Activated CD4-positive, alpha-beta T cell treated with anti-CD3 and anti-CD28 coated beads for 36 hours (primary cell): ENCODE measurements at regions not wholly inside any gene's neighbourhood (a gene's known extent, or its start where the extent isn't known, plus 50 kb on each side); places are given as distances from the start of the nearest gene placed in this dataset.

Experiments used
- ATAC-seq: fragments of 200-7000 bp; cut with Tn5 transposase; one replicate; pipeline ENCODE4 v1.10.0; 2021; ENCODE audit warnings: mild to moderate bottlenecking, moderate library complexity
- CTCF ChIA-PET: fragments of 350-600 bp; sonication (Branson Sonifier 250); formaldehyde crosslinking; loops from one replicate; lab custom pipeline; 2021; ENCODE audit warnings: antibody characterized with exemption; lab: Charles Lee
- POLR2A ChIA-PET: fragments of 350-600 bp; sonication (Branson Sonifier 250); formaldehyde crosslinking; loops from one replicate; lab custom pipeline; 2021; ENCODE audit warnings: antibody characterized with exemption, inconsistent platforms; lab: Charles Lee
- DNase-seq: peaks from one replicate; pipeline ENCODE4 v3.0.0-alpha.2; 2020
- H3K27ac Mint-ChIP-seq: one replicate; pipeline ENCODE4 v1.8.0; 2021; ENCODE audit warnings: mixed read lengths
- H3K27me3 Mint-ChIP-seq: one replicate; pipeline ENCODE4 v1.8.0; 2021; ENCODE audit warnings: mixed read lengths
- H3K36me3 Mint-ChIP-seq: one replicate; pipeline ENCODE4 v1.8.0; 2021; ENCODE audit warnings: low read depth, mixed read lengths
- H3K4me1 Mint-ChIP-seq: one replicate; pipeline ENCODE4 v1.8.0; 2021; ENCODE audit warnings: mixed read lengths
- H3K4me3 Mint-ChIP-seq: one replicate; pipeline ENCODE4 v1.8.0; 2021; ENCODE audit warnings: mild to moderate bottlenecking, moderate library complexity, mixed read lengths
- H3K9me3 Mint-ChIP-seq: one replicate; pipeline ENCODE4 v1.8.0; 2021; ENCODE audit warnings: low read depth, mixed read lengths
- intact Hi-C, 2 experiments: fragments of 100-400 bp; cut with DNase I in 1 of 2; cut with micrococcal nuclease in 1 of 2; formaldehyde crosslinking; loops; one replicate each; pipeline versions ENCODE4 v1.14.2 to v1.15.1; 2022 to 2024; cut with DNase I, micrococcal nuclease

DNA sequence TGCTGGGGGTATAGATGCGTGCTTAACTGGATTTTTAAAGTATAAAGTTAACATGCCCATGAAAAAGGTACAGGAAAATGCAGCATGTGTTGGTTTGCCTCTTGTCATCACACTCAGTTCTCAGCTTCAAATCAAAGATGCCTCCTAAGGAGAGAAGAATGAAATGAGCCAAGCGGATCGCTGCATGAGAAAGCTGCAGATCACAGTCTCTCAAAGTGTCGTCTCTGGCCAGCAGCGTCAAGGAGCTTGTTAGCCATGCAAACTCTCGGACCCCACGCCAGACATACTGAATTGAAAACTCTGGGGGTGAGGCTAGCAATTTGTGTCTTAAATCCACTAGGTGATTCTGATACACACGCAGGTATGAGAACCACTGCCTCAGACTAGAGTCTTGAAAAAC is 297.2 kb downstream of the AJAP1 start:
- Mint-ChIP-seq H3K27ac (no peak overlapping the region), H3K9me3 (peaks cover 12% of the 10 kb centered on the region), H3K36me3 (no peaks in the 10 kb centered on the region), H3K4me1 (no peaks in the 10 kb centered on the region), H3K4me3 (no peak overlapping the region), H3K27me3 (peaks cover 4% of the 10 kb centered on the region)
- POLR2A ChIA-PET = no interaction called here
- intact Hi-C loops = no loop called here
- DNase-seq (no peak), ATAC-seq (no peak)
- CTCF ChIA-PET = no interaction called here

DNA sequence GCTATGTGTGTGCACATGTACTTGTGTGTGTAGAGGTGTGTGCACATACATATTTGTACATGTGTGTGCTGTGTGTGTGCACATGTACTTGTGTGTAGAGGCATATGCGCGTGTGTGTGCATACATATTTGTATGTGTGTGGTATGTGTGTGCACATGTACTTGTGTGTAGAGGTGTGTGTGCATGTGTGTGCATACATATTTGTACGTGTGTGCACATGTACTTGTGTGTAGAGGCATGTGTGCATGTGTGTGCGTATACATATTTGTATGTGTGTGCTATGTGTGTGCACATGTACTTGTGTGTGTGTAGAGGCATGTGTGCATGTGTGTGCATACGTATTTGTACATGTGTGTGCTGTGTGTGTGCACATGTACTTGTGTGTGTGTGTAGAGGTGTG is 291.9 kb downstream of the AJAP1 start:
- CTCF ChIA-PET = no interaction called here
- Mint-ChIP-seq H3K4me3 (no peak overlapping the region), H3K9me3 (no peaks in the 10 kb centered on the region), H3K27ac (no peak overlapping the region), H3K36me3 (no peaks in the 10 kb centered on the region), H3K4me1 (no peaks in the 10 kb centered on the region), H3K27me3 (peaks cover 10% of the 10 kb centered on the region)
- DNase-seq (no peak), ATAC-seq (no peak)
- intact Hi-C loops = no loop called here
- POLR2A ChIA-PET = no interaction called here

DNA sequence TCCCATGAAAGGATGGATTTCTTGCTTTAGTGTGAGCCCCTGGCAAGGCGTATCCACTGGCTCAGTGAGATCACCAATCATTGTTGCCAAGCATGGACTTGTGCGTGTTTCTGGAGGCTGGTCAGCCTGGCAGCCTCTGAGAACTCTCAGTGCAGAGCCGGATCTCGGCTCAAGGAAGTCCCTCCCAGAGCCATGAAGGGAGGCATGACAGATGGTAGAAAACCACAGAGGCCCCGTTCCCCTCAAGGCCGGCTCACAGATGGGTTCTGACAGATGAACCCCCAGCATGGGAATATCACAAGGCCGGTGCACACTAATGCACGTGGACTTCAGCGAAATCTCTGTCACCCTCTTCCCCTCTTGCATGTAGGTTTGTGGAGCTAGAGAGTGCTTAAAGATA is 290.5 kb downstream of the AJAP1 start:
- Mint-ChIP-seq H3K27ac (no peak overlapping the region), H3K4me1 (no peaks in the 10 kb centered on the region), H3K4me3 (no peak overlapping the region), H3K27me3 (peaks cover 8% of the 10 kb centered on the region), H3K36me3 (no peaks in the 10 kb centered on the region), H3K9me3 (no peaks in the 10 kb centered on the region)
- ChIA-PET CTCF (interaction anchor here (0.7 kb wide), 1 partner anchor 95 kb away, joined by 3 read pairs; no protein-coding TSS in a partner anchor), POLR2A (no interaction called here)
- no peak for ATAC-seq
- intact Hi-C loops = no loop called here
- DNase-seq = no peak

DNA sequence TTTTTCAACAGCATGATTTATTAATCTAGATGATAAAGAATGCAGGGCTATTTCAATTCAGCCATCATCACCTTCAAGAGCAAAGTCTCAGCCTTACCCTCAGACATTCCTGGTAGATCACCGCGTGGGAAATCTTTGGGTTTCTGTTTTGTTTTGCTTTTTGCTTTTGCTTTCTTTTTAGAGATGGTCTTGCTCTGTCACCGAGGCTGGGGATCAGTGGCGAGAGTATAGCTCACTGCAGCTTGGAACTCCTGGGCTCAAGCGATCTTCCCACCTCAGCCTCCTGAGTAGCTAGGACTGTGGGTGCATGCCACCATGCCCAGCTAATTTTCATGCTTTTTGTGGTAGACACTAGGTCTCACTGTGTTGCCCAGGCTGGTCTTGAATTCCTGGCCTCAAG is 289.7 kb downstream of the AJAP1 start:
- Mint-ChIP-seq H3K4me3 (no peak overlapping the region), H3K9me3 (peaks cover 7% of the 10 kb centered on the region), H3K4me1 (no peaks in the 10 kb centered on the region), H3K27me3 (peaks cover 8% of the 10 kb centered on the region), H3K36me3 (no peaks in the 10 kb centered on the region), H3K27ac (no peak overlapping the region)
- DNase-seq = no peak
- no peak for ATAC-seq
- ChIA-PET CTCF (interaction anchor here (0.7 kb wide), 1 partner anchor 94 kb away, joined by 3 read pairs; no protein-coding TSS in a partner anchor), POLR2A (no interaction called here)
- intact Hi-C loops = no loop called here

DNA sequence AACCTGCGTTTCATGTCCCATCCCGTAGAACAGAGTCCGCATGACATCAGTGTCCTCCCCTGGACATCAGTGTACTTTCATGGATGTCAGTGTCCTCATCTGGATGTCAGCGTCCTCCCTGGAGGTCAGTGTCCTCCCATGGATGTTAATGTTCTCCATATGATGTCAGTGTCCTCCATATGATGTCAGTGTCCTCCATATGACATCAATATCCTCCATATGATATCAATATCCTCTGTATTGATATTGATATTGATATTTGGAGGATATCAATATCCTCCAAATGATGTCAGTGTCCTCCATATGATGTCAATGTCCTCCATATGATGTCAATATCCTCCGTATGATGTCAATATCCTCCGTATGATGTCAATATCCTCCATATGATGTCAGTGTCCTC is 284.9 kb downstream of the AJAP1 start:
- Mint-ChIP-seq H3K27ac (no peak overlapping the region), H3K4me3 (no peak overlapping the region), H3K27me3 (peaks cover 6% of the 10 kb centered on the region), H3K9me3 (peaks cover 7% of the 10 kb centered on the region), H3K4me1 (no peaks in the 10 kb centered on the region), H3K36me3 (no peaks in the 10 kb centered on the region)
- DNase-seq = no peak
- POLR2A ChIA-PET = no interaction called here
- intact Hi-C loops = no loop called here
- no peak for ATAC-seq
- CTCF ChIA-PET = no interaction called here

DNA sequence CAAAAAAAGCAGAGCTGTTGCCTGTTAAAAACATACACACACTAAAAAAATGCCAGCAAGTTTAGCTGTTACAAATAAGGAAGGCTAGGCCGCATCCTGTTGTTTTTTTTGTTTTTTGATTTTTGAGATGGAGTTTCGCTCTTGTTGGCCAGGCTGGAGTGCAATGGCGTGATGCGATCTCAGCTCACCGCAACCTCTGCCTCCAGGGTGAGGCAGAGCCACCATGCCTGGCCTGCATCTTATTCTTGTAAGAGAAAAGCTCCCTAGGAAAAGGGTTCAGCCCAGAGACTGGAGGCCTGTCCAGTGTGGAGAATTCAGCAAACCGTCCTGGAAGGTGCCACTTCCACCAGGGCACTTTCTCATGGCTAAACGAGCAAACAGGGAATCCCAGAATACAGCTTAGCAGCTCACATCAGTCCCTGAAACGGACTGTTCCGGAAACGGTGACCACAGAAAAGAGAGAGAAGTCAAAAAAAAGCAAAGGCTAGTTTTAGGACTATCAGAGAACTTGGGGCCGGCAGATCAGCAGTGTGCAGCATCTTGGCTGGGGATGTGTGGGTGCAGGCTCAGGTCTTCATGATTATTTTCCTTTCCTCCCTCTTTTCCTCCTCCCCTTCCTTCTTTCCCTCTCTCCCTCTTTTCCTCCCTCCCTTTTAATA is 283.6 kb downstream of the AJAP1 start:
- Mint-ChIP-seq H3K4me3 (no peak overlapping the region), H3K4me1 (no peaks in the 10 kb centered on the region), H3K9me3 (peaks cover 7% of the 10 kb centered on the region), H3K27ac (no peak overlapping the region), H3K36me3 (no peaks in the 10 kb centered on the region), H3K27me3 (peaks cover 4% of the 10 kb centered on the region)
- POLR2A ChIA-PET = no interaction called here
- intact Hi-C loops = no loop called here
- ATAC-seq (no peak), DNase-seq (no peak)
- CTCF ChIA-PET = no interaction called here

DNA sequence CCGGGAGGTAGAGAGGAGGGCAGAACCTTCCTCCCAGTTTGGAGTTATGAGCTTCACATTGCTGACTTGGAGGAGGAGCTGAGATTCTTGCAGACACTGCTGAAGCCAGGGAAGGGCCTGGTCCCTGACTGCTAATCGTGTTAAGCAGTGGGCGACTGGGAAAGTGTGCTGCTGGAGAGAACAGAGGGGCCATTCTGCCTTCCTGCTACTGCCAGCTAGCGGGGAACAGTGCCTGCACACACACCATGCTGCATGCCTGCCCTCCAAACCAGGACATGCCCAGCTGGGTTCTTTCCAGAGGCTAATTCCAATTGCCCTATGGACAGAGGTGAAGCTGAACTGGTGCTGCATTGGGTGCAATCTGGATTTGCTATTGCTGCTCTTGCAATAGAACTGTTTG is 281.4 kb downstream of the AJAP1 start:
- DNase-seq = no peak
- no peaks in the 10 kb centered on the region for H3K27me3 Mint-ChIP-seq
- POLR2A ChIA-PET = no interaction called here
- H3K27ac Mint-ChIP-seq = no peak overlapping the region
- H3K36me3 Mint-ChIP-seq = no peaks in the 10 kb centered on the region
- H3K4me3 Mint-ChIP-seq = no peak overlapping the region
- CTCF ChIA-PET = no interaction called here
- intact Hi-C loops = no loop called here
- no peaks in the 10 kb centered on the region for H3K4me1 Mint-ChIP-seq
- peaks cover 7% of the 10 kb centered on the region for H3K9me3 Mint-ChIP-seq
- no peak for ATAC-seq

DNA sequence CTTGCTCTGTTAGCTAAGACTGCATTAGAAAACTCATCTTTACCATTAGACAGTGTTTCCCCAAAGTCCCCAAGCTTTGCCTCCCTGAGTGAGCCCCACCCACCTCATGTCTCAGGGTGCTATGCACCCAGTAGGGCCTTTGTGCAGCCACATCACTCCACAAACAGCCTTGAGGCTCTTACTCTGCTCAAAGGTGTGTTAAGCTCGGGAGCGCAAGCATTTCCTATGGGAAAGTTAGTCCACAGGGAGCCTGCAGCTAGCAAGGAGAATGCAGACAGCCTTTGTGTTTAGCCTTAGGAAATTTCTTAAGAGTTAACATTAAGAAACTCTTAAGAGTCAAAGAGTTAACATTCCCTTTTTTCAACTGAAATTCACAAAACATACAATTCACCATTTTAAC is 278.8 kb downstream of the AJAP1 start:
- no peak for ATAC-seq

DNA sequence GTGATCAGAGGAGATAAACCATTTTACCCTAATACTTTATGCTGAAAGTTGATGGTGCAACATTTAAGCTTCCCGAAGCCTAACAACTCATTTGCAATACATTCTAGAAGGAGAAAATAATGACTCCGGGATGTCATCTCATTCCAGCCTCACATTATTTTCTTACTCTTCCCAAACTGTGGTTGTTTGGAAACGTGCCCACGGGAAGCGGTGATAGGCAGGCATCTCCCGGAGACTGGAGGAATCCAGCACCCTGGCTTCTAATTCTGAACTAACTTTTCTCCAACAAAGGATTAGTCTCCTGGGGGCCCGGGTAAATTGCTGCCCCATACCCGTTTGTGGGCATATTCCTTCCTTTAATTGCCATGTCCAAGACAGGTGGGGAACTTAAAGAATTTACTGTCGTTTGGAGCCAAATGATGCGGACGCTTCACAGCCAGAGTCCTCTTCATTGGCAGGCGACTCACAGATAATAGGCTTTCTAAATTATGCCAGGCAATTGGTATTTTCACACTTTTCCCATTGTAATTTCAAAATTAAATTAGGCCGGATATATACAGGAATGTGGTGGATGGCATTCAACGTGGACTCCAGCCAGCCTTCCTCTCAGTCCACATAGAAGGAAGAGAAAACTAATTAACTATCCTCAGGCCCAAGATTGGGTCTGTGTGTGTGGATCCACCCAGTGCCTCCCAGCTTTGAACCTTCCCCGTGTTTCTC is 278.1 kb downstream of the AJAP1 start:
- Mint-ChIP-seq H3K4me1 (no peaks in the 10 kb centered on the region), H3K36me3 (no peaks in the 10 kb centered on the region), H3K4me3 (no peak overlapping the region), H3K27ac (no peak overlapping the region), H3K9me3 (no peaks in the 10 kb centered on the region), H3K27me3 (no peaks in the 10 kb centered on the region)
- ATAC-seq = no peak
- DNase-seq = no peak
- intact Hi-C loops = no loop called here
- ChIA-PET POLR2A (no interaction called here), CTCF (no interaction called here)

More for the DNA sequence above, 278.8 kb downstream of the AJAP1 start:
- H3K9me3 Mint-ChIP-seq = no peaks in the 10 kb centered on the region
- POLR2A ChIA-PET = no interaction called here
- no peaks in the 10 kb centered on the region for H3K27me3 Mint-ChIP-seq
- CTCF ChIA-PET = no interaction called here
- intact Hi-C loops = no loop called here
- no peaks in the 10 kb centered on the region for H3K4me1 Mint-ChIP-seq
- no peak overlapping the region for H3K4me3 Mint-ChIP-seq
- H3K36me3 Mint-ChIP-seq = no peaks in the 10 kb centered on the region
- H3K27ac Mint-ChIP-seq = no peak overlapping the region
- no peak for DNase-seq

DNA sequence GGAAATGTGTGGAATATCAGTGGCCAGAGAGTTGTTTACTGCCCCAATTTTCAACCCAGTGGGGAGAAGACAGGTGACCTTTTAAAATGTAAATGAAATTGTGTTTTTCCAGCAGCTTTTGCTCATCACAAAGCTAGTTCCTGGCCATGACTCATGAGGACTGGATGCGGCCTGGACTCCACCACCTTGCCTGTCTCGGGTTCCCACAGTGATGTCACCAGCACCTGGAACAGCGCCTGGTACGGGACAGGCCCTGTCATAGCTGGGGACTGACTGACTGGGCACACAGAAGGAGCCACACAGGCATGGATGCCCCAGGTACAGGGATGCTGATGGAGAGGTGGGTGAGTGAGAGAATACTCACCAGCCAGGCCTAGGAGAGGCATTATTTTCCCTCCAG is 277.1 kb downstream of the AJAP1 start:
- no peak overlapping the region for H3K27ac Mint-ChIP-seq
- no peaks in the 10 kb centered on the region for H3K27me3 Mint-ChIP-seq
- DNase-seq = no peak
- CTCF ChIA-PET = no interaction called here
- H3K36me3 Mint-ChIP-seq = no peaks in the 10 kb centered on the region
- POLR2A ChIA-PET = no interaction called here
- intact Hi-C loops = no loop called here
- no peaks in the 10 kb centered on the region for H3K4me1 Mint-ChIP-seq
- H3K9me3 Mint-ChIP-seq = no peaks in the 10 kb centered on the region
- no peak for ATAC-seq
- no peak overlapping the region for H3K4me3 Mint-ChIP-seq

DNA sequence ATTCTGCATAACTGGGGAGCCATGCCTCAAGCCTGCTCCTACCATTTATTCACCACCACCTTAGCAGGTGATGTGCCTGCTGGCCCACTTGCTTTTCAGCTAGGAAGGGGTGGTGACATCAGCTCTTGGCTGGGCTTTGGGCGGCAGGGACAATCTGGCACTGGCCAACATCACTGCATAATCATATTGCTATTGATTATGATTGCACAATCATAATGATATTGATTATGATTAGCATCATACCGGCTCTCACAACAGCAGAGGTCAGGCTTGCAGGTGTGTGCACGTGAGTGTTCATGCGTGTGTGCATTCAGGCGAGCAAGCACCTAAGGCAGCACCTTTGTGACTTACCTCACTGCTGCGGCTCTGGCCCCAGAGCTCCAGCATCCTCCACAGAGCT is 273.8 kb downstream of the AJAP1 start:
- CTCF ChIA-PET = no interaction called here
- H3K9me3 Mint-ChIP-seq = no peaks in the 10 kb centered on the region
- H3K4me1 Mint-ChIP-seq = no peaks in the 10 kb centered on the region
- intact Hi-C loops = no loop called here
- DNase-seq (no peak), ATAC-seq (no peak)
- peaks cover 2% of the 10 kb centered on the region for H3K27me3 Mint-ChIP-seq
- H3K4me3 Mint-ChIP-seq = no peak overlapping the region
- H3K36me3 Mint-ChIP-seq = no peaks in the 10 kb centered on the region
- POLR2A ChIA-PET = no interaction called here
- H3K27ac Mint-ChIP-seq = no peak overlapping the region

DNA sequence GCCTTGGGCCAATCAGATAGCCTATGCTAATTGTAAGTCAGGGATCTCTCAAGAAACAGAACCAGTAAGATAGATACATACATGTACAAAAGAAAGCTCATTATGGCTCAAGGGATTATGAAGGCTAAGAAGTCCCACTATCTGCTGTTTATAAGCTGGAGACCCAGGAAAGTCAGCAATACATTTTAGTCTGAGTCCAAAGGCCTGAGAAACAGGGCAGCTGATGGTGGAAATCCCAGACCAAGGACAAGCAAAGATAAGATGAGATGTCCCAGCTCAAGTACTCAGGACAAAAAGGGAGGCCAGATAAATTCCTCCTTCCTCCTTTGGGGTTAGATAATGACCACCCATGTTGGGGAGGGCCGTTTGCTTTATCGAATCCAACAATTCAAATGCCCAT is 269.9 kb downstream of the AJAP1 start:
- DNase-seq (no peak), ATAC-seq (no peak)
- ChIA-PET POLR2A (no interaction called here), CTCF (no interaction called here)
- Mint-ChIP-seq H3K36me3 (no peaks in the 10 kb centered on the region), H3K27me3 (peaks cover 4% of the 10 kb centered on the region), H3K9me3 (peaks cover 9% of the 10 kb centered on the region), H3K27ac (no peak overlapping the region), H3K4me1 (no peaks in the 10 kb centered on the region), H3K4me3 (no peak overlapping the region)
- intact Hi-C loops = no loop called here
